ENCODE measurements at regions not wholly inside any gene's neighbourhood (a gene's known extent, or its start where the extent isn't known, plus 50 kb on each side); places are given as distances from the start of the nearest gene placed in this dataset.
"Not testable (repeated sequence)": the region's sequence is repeated elsewhere in the genome, so short reads cannot be mapped to it uniquely, and the experiment has no call there.

DNA sequence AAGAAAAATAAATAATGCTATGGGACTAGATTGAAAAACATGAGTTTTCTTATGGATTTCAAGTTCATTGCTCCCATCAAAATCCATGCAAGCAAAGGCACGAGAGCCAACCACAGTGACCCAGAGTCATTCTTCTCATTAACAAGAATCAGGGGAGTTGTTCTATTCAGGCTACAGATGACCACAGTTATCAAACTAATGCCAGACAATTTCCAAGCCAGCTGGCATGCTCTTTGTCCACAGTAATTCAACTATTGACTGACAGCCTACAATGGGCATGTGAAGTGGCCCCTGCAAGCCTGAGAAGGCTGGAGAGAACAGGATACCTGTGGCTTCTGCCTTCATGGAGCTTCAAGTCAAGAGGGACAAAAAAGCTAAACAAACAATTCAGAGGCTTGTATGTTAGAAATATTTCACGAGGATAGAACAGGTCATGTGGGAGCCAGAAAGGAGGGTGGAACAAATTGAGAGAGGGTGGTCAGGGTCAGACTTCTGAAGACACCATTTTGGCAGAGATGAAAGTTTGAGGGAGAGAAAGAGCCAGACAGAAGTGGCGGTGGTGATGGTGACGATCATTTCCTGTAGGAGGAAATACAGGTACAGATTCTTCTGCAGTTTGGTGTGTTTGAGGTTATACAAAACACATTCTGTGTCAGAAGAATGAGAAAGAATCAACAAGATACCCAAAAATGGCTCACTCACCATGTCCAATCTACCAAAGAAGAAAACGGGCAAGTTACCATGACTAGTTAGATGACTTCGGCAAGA, 732.4 kb downstream of the RNF144A start:
- H3K4me1 ChIP-seq, result no peaks in the 10 kb centered on the region
- peaks cover 0 to 7% (median 0%) of the 10 kb centered on the region in 3 donors for H3K9me3 ChIP-seq
- WGBS, 2 donors, result 70 to 79% methylated on average over 6 of the region's 6 CpGs
- H3K4me3 ChIP-seq, result no peak overlapping the region
- intact Hi-C loops (cut with DNase I), result no loop called here
- TF ChIP-seq CTCF (IDR thresholded peaks at IDR 0.05), result no peak
- no peak for TF ChIP-seq POLR2A (IDR thresholded peaks at IDR 0.05)
- H3K36me3 ChIP-seq, result no peaks in the 10 kb centered on the region
- no peak overlapping the region for H3K27ac ChIP-seq
- no peak for DNase-seq
- no peaks in the 10 kb centered on the region for H3K27me3 ChIP-seq

- TF ChIP-seq POLR2A (IDR thresholded peaks at IDR 0.05) (no peak), CTCF (IDR thresholded peaks at IDR 0.05) (no peak)
- Histone ChIP-seq H3K36me3 (no peaks in the 10 kb centered on the region), H3K4me3 (no peak overlapping the region), H3K27me3 (peaks cover 0 to 2% (median 0%) of the 10 kb centered on the region in 4 donors), H3K27ac (no peak overlapping the region), H3K9me3 (peaks cover 0 to 7% (median 0%) of the 10 kb centered on the region in 3 donors), H3K4me1 (no peaks in the 10 kb centered on the region)
- 74 to 95% methylated on average over 2 of the region's 2 CpGs for WGBS, 2 donors
- intact Hi-C loops (cut with DNase I), result no loop called here
- no peak for DNase-seq
These were observed 736.4 kb downstream of the RNF144A start for GRCh38 chr2:7653617-7654016.

DNA sequence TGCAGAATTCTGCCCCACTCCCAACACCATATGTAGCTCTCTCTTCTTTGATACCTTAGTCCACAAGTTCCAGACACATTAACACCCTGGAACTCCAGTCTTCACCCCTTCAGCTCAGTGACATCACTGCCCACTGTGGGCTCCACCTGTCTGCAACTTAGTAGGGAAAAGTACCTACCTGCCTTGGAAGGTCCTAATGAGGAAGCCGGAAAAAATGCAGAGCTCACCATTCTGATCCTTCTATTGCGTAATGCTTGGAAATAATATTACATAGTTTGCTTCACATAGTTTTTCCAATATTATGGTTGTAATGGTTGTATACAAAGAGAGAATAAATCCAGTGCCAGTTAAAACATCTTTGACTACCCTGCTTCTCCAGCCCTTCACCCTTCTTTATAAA, 738.4 kb downstream of the RNF144A start:
- H3K27me3 ChIP-seq, result peaks cover 0 to 4% (median 0%) of the 10 kb centered on the region in 4 donors
- TF ChIP-seq POLR2A (IDR thresholded peaks at IDR 0.05) (no peak), CTCF (IDR thresholded peaks at IDR 0.05) (no peak)
- no peaks in the 10 kb centered on the region for H3K4me1 ChIP-seq
- WGBS, 2 donors, result 77 to 90% methylated on average over 2 of the region's 2 CpGs
- H3K36me3 ChIP-seq, result no peaks in the 10 kb centered on the region
- DNase-seq, result no peak
- no peak overlapping the region for H3K27ac ChIP-seq
- no peak overlapping the region for H3K4me3 ChIP-seq
- H3K9me3 ChIP-seq, result peaks cover 0 to 7% (median 0%) of the 10 kb centered on the region in 3 donors
- intact Hi-C loops (cut with DNase I), result no loop called here

GRCh38 chr2:7657526-7657925, 740.3 kb downstream of the RNF144A start:
- DNase-seq; H3K4me1 ChIP-seq; H3K4me3 ChIP-seq; H3K27me3 ChIP-seq; intact Hi-C loops (cut with DNase I); H3K36me3 ChIP-seq; H3K9me3 ChIP-seq; H3K27ac ChIP-seq: not testable (repeated sequence)
- 76 to 89% methylated on average over 2 of the region's 2 CpGs for WGBS, 2 donors

- Histone ChIP-seq H3K4me3 (no peak overlapping the region), H3K36me3 (no peaks in the 10 kb centered on the region), H3K27ac (no peak overlapping the region), H3K4me1 (no peaks in the 10 kb centered on the region), H3K9me3 (peaks cover 0 to 3% (median 0%) of the 10 kb centered on the region in 3 donors), H3K27me3 (peaks cover 0 to 4% (median 0%) of the 10 kb centered on the region in 4 donors)
- TF ChIP-seq CTCF (IDR thresholded peaks at IDR 0.05) (no peak), POLR2A (IDR thresholded peaks at IDR 0.05) (no peak)
- 88% methylated on average over 11 to 12 of the region's 12 CpGs for WGBS, 2 donors
- DNase-seq, result no peak
- intact Hi-C loops (cut with DNase I), result no loop called here
These were observed 741.3 kb downstream of the RNF144A start for GRCh38 chr2:7658486-7658885.
